ENCODE measurements at regions not wholly inside any gene's neighbourhood (a gene's known extent, or its start where the extent isn't known, plus 50 kb on each side); places are given as distances from the start of the nearest gene placed in this dataset.
"Not testable (repeated sequence)": the region's sequence is repeated elsewhere in the genome, so short reads cannot be mapped to it uniquely, and the experiment has no call there.

- peaks cover 8% of the 10 kb centered on the region for H3K4me1 ChIP-seq (ENCODE audit: insufficient read depth, low read length)
- no peak overlapping the region for H3K9ac ChIP-seq (ENCODE audit: low read length)
- no peaks in the 10 kb centered on the region for H3K9me3 ChIP-seq (ENCODE audit: low read length)
- no peaks in the 10 kb centered on the region for H3K27me3 ChIP-seq (ENCODE audit: control insufficient read depth in 1 of 2, insufficient read depth in 2 of 2, low read length in 2 of 2)
- no peak overlapping the region for H3K4me3 ChIP-seq (ENCODE audit: low read depth in 1 of 2, low read length in 2 of 2)
- H3K27ac ChIP-seq (ENCODE audit: low read depth, low read length) = no peak overlapping the region
- no peaks in the 10 kb centered on the region for H3K36me3 ChIP-seq (ENCODE audit: insufficient read depth, low read length)
Observed at GRCh38 chr9:115531410-115532125, 413.6 kb upstream of the TNC start.

GRCh38 chr9:115533511-115533910 lies 415.6 kb upstream of the TNC start:
- Histone ChIP-seq H3K27me3 (ENCODE audit: control insufficient read depth in 1 of 2, insufficient read depth in 2 of 2, low read length in 2 of 2) (no peaks in the 10 kb centered on the region), H3K9ac (ENCODE audit: low read length) (no peak overlapping the region), H3K4me1 (ENCODE audit: insufficient read depth, low read length) (peaks cover 8% of the 10 kb centered on the region), H3K36me3 (ENCODE audit: insufficient read depth, low read length) (no peaks in the 10 kb centered on the region), H3K9me3 (ENCODE audit: low read length) (no peaks in the 10 kb centered on the region), H3K4me3 (ENCODE audit: low read depth in 1 of 2, low read length in 2 of 2) (no peak overlapping the region), H3K27ac (ENCODE audit: low read depth, low read length) (no peak overlapping the region)

GRCh38 chr9:115540091-115540490 lies 422.1 kb upstream of the TNC start:
- Histone ChIP-seq H3K27ac (ENCODE audit: low read depth, low read length) (no peak overlapping the region), H3K27me3 (ENCODE audit: control insufficient read depth in 1 of 2, insufficient read depth in 2 of 2, low read length in 2 of 2) (no peaks in the 10 kb centered on the region), H3K4me1 (ENCODE audit: insufficient read depth, low read length) (no peaks in the 10 kb centered on the region), H3K9ac (ENCODE audit: low read length) (no peak overlapping the region), H3K9me3 (ENCODE audit: low read length) (no peaks in the 10 kb centered on the region), H3K4me3 (ENCODE audit: low read depth in 1 of 2, low read length in 2 of 2) (no peak overlapping the region), H3K36me3 (ENCODE audit: insufficient read depth, low read length) (no peaks in the 10 kb centered on the region)

GRCh38 chr9:115543511-115543910 lies 425.6 kb upstream of the TNC start:
- Histone ChIP-seq H3K36me3 (ENCODE audit: insufficient read depth, low read length) (no peaks in the 10 kb centered on the region), H3K9me3 (ENCODE audit: low read length) (no peaks in the 10 kb centered on the region), H3K4me3 (ENCODE audit: low read depth in 1 of 2, low read length in 2 of 2) (no peak overlapping the region), H3K27me3 (ENCODE audit: control insufficient read depth in 1 of 2, insufficient read depth in 2 of 2, low read length in 2 of 2) (no peaks in the 10 kb centered on the region), H3K27ac (ENCODE audit: low read depth, low read length) (no peak overlapping the region), H3K9ac (ENCODE audit: low read length) (no peak overlapping the region), H3K4me1 (ENCODE audit: insufficient read depth, low read length) (no peaks in the 10 kb centered on the region)

DNA sequence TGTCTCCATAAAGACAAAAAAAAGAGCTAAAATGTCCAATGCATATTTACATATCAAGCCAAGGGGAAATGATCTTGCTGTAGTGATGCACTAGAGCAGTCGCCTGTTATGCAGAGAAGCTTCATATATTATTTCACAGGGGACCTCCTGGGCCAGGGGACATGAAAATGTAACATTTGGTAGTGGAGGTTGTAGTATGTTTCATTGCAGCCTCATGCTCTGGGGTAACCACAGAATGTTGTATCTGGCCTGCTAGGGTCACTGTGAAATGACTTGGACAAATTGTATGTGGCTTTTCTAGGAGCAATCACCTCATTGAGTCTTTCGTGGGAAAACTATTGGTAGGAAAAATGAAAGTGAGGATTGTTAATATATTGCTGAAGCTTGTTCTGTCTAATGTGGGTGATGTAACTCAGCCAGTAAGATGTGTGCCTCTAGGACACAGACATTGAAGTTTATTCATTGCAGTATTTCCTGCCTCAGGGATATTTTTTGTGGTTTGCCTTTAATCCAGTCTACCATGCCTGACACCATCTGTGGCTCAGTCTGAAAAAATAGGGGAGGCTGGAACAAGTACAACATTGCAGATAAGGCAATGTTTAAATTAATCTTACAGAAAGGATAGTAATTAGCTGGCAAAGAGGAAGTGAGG lies 430.8 kb upstream of the TNC start:
- Histone ChIP-seq H3K4me1 (ENCODE audit: insufficient read depth, low read length) (no peaks in the 10 kb centered on the region), H3K9me3 (ENCODE audit: low read length) (no peaks in the 10 kb centered on the region), H3K27ac (ENCODE audit: low read depth, low read length) (no peak overlapping the region), H3K36me3 (ENCODE audit: insufficient read depth, low read length) (no peaks in the 10 kb centered on the region), H3K27me3 (ENCODE audit: control insufficient read depth in 1 of 2, insufficient read depth in 2 of 2, low read length in 2 of 2) (no peaks in the 10 kb centered on the region), H3K9ac (ENCODE audit: low read length) (no peak overlapping the region), H3K4me3 (ENCODE audit: low read depth in 1 of 2, low read length in 2 of 2) (no peak overlapping the region)

- no peaks in the 10 kb centered on the region for H3K9me3 ChIP-seq (ENCODE audit: low read length)
- no peak overlapping the region for H3K27ac ChIP-seq (ENCODE audit: low read depth, low read length)
- H3K27me3 ChIP-seq (ENCODE audit: control insufficient read depth in 1 of 2, insufficient read depth in 2 of 2, low read length in 2 of 2) = no peaks in the 10 kb centered on the region
- no peaks in the 10 kb centered on the region for H3K36me3 ChIP-seq (ENCODE audit: insufficient read depth, low read length)
- no peaks in the 10 kb centered on the region for H3K4me1 ChIP-seq (ENCODE audit: insufficient read depth, low read length)
- H3K4me3 ChIP-seq (ENCODE audit: low read depth in 1 of 2, low read length in 2 of 2) = no peak overlapping the region
- no peak overlapping the region for H3K9ac ChIP-seq (ENCODE audit: low read length)
Observed at GRCh38 chr9:115551396-115551795, 433.4 kb upstream of the TNC start.

- Histone ChIP-seq H3K27ac (ENCODE audit: low read depth, low read length) (no peak overlapping the region), H3K4me1 (ENCODE audit: insufficient read depth, low read length) (no peaks in the 10 kb centered on the region), H3K36me3 (ENCODE audit: insufficient read depth, low read length) (no peaks in the 10 kb centered on the region), H3K4me3 (ENCODE audit: low read depth in 1 of 2, low read length in 2 of 2) (no peak overlapping the region), H3K9me3 (ENCODE audit: low read length) (no peaks in the 10 kb centered on the region), H3K9ac (ENCODE audit: low read length) (no peak overlapping the region), H3K27me3 (ENCODE audit: control insufficient read depth in 1 of 2, insufficient read depth in 2 of 2, low read length in 2 of 2) (no peaks in the 10 kb centered on the region)
Observed at GRCh38 chr9:115553060-115553773, 435.3 kb upstream of the TNC start.

DNA sequence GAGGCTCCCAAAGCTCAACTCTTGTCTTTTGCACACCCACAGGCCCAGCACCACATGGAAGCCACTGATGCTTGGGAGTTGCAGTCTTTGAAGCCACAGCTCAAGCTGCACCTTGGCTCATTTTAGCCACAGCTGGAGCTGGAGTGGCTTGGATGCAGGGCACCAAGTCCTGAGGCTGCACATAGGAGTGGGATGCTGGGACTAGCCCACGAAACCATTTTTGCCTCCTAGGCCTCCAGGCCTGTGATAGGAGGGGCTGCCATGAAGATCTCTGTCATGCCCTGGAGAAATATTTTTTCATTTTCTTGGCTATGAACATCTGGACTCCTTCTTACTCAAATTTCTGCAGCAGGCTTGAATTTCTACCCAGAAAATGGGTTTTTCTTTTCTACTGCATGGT lies 438.5 kb upstream of the TNC start:
- H3K9me3 ChIP-seq (ENCODE audit: low read length) = no peaks in the 10 kb centered on the region
- H3K36me3 ChIP-seq (ENCODE audit: insufficient read depth, low read length) = no peaks in the 10 kb centered on the region
- no peak overlapping the region for H3K4me3 ChIP-seq (ENCODE audit: low read depth in 1 of 2, low read length in 2 of 2)
- H3K27me3 ChIP-seq (ENCODE audit: control insufficient read depth in 1 of 2, insufficient read depth in 2 of 2, low read length in 2 of 2) = no peaks in the 10 kb centered on the region
- no peak overlapping the region for H3K9ac ChIP-seq (ENCODE audit: low read length)
- no peak overlapping the region for H3K27ac ChIP-seq (ENCODE audit: low read depth, low read length)
- no peaks in the 10 kb centered on the region for H3K4me1 ChIP-seq (ENCODE audit: insufficient read depth, low read length)

GRCh38 chr9:115575147-115575546 lies 457.2 kb upstream of the TNC start:
- Histone ChIP-seq H3K9me3 (ENCODE audit: low read length) (no peaks in the 10 kb centered on the region), H3K4me3 (ENCODE audit: low read depth in 1 of 2, low read length in 2 of 2) (no peak overlapping the region), H3K4me1 (ENCODE audit: insufficient read depth, low read length) (no peaks in the 10 kb centered on the region), H3K9ac (ENCODE audit: low read length) (no peak overlapping the region), H3K27me3 (ENCODE audit: control insufficient read depth in 1 of 2, insufficient read depth in 2 of 2, low read length in 2 of 2) (no peaks in the 10 kb centered on the region), H3K36me3 (ENCODE audit: insufficient read depth, low read length) (no peaks in the 10 kb centered on the region), H3K27ac (ENCODE audit: low read depth, low read length) (no peak overlapping the region)

GRCh38 chr9:115585458-115585857 lies 467.5 kb upstream of the TNC start:
- not testable (repeated sequence) for H3K4me1 ChIP-seq (ENCODE audit: insufficient read depth, low read length); H3K27ac ChIP-seq (ENCODE audit: low read depth, low read length); H3K36me3 ChIP-seq (ENCODE audit: insufficient read depth, low read length); H3K9me3 ChIP-seq (ENCODE audit: low read length); H3K27me3 ChIP-seq (ENCODE audit: control insufficient read depth in 1 of 2, insufficient read depth in 2 of 2, low read length in 2 of 2); H3K4me3 ChIP-seq (ENCODE audit: low read depth in 1 of 2, low read length in 2 of 2); H3K9ac ChIP-seq (ENCODE audit: low read length)

DNA sequence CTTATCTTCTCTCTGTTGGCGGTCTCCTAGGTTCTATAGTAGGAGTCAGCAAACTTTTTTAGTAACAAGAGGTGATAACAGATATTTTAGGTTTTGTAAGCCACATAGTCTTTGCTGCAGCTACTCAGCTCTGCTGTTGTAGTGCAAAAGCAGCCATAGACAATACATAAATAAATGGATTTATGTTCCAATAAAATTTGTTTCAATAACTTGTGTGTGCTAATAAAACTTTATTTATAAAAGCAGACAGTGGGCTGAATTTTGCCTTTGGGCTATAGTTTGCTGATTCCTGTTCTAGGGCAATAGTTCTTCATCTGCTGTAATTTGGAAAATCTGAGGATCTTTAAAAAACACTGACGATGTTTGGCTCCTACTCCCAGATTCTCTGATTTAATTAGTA lies 469.4 kb upstream of the TNC start:
- Histone ChIP-seq H3K36me3 (ENCODE audit: insufficient read depth, low read length) (no peaks in the 10 kb centered on the region), H3K9ac (ENCODE audit: low read length) (no peak overlapping the region), H3K9me3 (ENCODE audit: low read length) (no peaks in the 10 kb centered on the region), H3K4me1 (ENCODE audit: insufficient read depth, low read length) (no peaks in the 10 kb centered on the region), H3K27ac (ENCODE audit: low read depth, low read length) (no peak overlapping the region), H3K4me3 (ENCODE audit: low read depth in 1 of 2, low read length in 2 of 2) (no peak overlapping the region), H3K27me3 (ENCODE audit: control insufficient read depth in 1 of 2, insufficient read depth in 2 of 2, low read length in 2 of 2) (no peaks in the 10 kb centered on the region)

All from muscle layer of colon (tissue), 2 donors.